Hematopoietic multipotent progenitor cell (in vitro differentiated cells): ENCODE measurements at regions not wholly inside any gene's neighbourhood (a gene's known extent, or its start where the extent isn't known, plus 50 kb on each side); places are given as distances from the start of the nearest gene placed in this dataset.
A peak's percentile ranks its signal among the peaks of the same experiment; 100 is the strongest.

Source experiments
- DNase-seq, 3 donors: peaks; one replicate each; pipeline ENCODE4 v3.0.0-alpha.2; 2011 to 2015; ENCODE audit warnings: low read depth in 2 of 3, low spot score in 2 of 3

DNA sequence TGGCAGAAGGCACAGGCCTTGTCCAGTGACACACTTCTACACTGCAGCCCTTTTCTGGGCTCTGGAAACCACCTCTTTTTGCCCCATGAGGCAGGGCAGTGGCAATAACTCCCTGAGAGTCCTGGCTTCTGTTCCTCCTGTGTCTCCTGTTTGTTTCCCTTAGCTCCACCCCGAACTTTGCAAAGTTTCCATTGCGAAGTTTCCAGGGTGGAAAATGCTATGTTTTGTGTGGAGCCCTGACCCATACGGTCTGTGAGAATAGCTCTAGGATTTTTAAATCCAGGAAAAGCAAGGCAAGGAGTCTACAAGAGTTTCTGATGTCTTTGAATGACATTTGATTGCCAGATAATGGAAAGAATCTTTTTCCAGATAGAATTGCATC, 92.2 kb upstream of the AKR1E2 start:
- no peak for DNase-seq

- DNase-seq: no peak
Observed at GRCh38 chr10:4733150-4733842, 92.7 kb upstream of the AKR1E2 start.

DNA sequence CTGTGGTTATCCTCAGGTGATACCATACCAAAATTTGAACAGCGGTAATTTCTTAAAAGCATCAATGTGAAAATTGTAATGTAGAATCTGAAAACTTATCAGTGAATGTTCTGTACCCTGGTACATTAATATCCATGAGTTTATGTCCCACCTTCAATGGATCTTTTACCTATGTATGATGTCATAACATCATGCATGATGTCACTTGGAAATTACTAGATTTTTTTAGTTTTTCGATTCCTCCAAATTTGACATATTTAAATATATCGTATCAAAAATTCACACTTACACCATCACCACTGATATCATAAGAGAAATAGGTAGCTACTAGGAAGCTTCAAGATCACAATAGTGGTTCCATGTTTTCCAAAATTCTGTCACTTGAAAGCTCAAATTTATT, 95.0 kb upstream of the AKR1E2 start:
- no peak for DNase-seq

GRCh38 chr10:4725917-4726606, 99.9 kb upstream of the AKR1E2 start:
- no peak for DNase-seq

DNA sequence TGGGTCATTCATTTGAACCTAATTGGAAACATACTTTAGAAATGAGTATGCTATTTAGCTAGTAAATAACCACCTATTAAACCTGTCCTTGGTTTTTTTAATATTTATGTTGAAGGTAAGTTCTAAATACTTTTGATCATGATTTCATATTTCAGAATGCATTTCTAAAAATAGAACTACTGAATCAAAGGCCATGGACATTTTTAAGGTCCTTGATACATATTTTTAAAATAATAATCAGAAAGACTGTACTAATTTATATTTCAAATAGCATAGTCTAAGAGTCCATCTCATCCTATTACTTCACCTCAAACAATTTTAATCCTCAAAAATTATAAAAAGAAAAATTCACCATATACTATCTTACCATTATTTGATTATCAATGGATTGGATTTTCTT, 102.1 kb upstream of the AKR1E2 start:
- DNase-seq: no peak

DNA sequence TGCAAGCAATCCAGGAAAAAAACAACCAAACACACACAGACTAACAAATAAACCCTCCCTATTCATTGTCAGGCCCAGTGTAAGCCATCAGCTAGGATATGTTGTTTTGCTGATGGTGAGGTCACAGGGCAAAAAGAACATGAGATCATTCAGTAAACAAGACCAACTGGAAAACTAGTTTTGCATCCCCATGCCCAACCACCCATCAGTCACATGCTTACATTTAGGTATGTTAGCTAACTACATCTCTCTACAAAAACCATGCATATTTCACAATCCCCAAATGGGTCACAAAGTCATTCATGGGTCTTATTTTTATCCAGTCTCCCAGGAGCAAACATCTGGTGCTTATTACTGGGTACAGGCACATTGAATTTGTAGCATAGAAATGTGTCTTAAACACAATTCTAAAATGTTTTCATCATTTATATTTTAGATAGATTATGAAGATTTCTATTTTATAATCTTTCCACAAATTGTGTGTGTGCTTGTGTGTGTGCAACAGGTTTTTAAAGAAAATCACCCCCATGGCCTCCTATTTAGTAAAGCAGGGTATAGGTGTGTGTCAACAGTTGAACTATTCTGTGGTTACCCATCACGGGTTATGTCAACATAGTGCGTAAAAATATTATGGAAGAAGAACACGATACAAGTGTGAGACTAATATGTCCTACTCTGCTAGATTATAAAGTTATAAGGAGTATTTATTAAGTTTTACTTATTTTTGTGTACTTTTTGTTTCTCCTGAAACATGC, 103.8 kb upstream of the AKR1E2 start:
- no peak for DNase-seq

GRCh38 chr10:4720463-4720862, 105.5 kb upstream of the AKR1E2 start:
- DNase-seq: peak in 1 of 3 donors; percentile 3

DNA sequence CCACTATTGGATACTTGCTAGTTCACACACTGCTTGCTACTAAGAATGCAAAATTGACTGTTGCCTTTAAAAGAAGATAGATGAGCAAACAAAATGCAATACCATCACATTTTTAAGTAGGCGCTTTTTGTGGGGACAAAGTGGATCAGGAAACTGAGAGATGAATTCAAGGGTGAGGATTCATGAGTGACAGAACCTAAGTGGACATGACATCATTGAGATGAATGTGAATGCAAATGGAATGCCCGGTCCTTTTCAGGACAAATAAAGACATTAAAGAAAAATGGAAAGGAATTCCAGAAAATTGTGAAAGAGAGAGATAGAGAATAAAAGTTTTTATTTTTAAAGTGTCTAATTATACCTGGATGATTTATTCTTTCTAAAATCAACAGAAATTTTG, 106.3 kb upstream of the AKR1E2 start:
- no peak for DNase-seq

DNA sequence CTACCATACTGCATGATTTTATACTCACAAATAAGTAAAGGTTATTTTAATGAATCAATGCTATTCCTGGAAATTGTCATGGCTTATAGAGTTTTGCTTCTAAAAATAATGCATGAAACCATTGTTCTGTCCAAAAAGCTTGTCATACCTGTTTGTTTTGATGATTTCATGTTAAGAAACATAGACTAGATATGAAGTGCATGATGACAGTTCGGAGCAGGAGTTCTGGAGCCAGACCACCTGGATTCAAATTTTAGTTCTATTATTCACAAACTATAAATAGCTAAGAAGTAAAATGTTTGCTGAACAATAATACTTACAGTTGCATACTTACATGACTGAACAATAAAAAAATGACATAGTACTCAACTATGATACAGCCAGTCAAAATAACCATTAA, 107.0 kb upstream of the AKR1E2 start:
- DNase-seq: no peak

DNA sequence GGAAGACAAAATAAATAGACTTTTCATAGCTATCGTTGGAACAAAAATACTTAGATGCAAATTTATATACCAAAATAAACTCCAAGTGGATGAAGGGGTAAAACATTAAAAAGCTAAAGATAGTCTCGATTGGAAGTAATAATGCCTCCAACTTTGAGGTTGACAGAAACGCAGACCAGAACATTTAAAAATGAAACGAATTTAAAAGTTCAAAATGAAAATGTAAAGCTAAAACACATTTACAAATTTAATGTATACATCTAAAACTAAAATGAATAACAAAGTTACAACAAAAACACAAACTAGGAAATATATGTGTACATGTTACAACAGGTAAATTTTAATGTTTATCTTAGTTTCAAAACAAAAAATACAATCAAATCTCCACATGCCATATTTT, 107.5 kb upstream of the AKR1E2 start:
- DNase-seq: no peak

- no peak for DNase-seq
Observed at GRCh38 chr10:4717670-4718069, 108.3 kb upstream of the AKR1E2 start.

GRCh38 chr10:4710858-4711257, 115.1 kb upstream of the AKR1E2 start:
- no peak for DNase-seq

- no peak for DNase-seq
Observed at GRCh38 chr10:4708123-4708759, 117.8 kb upstream of the AKR1E2 start.

DNA sequence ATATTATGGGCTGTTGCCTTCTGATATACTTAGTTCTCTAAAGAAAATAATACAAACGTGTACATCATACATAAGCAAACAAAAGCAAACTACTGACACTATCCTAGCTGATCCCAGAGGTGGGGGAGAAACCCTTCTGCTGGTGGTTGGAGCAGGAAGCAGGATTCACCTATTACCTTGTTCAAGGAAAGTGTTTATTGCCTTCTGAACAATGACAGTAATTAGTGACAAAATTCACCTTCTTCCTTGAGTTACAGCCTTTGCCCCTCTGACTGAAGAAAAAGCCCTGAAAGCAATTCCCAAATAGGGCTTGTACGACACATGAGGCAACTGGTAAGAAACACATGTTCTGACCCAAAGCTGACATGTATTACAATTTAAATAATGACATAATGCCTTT, 118.8 kb upstream of the AKR1E2 start:
- DNase-seq: no peak

- DNase-seq: peak in 2 of 3 donors; percentile 33 to 43
Observed at GRCh38 chr10:4704034-4704545, 121.9 kb upstream of the AKR1E2 start.

DNA sequence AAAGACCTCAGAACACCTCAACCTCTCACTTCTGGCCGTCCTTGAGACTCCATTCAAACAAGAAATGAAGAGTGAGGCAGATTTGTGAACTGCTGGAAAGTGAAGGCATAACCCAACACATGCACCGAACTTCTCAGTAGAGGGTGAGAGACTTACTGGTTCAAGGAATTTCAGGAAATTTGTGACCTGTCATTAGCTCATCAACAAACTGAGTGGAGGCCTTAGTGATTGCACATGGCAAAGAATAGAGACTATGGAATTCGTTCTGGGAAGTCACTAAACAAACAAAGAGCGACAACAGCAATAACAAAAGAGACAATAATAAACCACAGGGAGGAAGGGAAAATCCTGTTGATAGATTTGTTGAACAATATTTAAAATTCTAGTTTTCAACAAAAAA, 125.0 kb upstream of the AKR1E2 start:
- no peak for DNase-seq

- DNase-seq: no peak
Observed at GRCh38 chr10:4699950-4700730, 125.9 kb upstream of the AKR1E2 start.

GRCh38 chr10:4698075-4698474, 127.9 kb upstream of the AKR1E2 start:
- no peak for DNase-seq

- DNase-seq: no peak
Observed at GRCh38 chr10:4696186-4696585, 129.8 kb upstream of the AKR1E2 start.

GRCh38 chr10:4693967-4694366, 132.0 kb upstream of the AKR1E2 start:
- DNase-seq: no peak
